A549 (cell line): ENCODE measurements at regions not wholly inside any gene's neighbourhood (a gene's known extent, or its start where the extent isn't known, plus 50 kb on each side); places are given as distances from the start of the nearest gene placed in this dataset.

Source experiments
- ATAC-seq, 2 experiments: fragments of 200-7000 bp in 1 of 2; fragments of >200 bp in 1 of 2; cut with Nextera tagmentation in 1 of 2; cut with Tn5 transposase in 1 of 2; 3 replicates each; pipeline versions ENCODE4 v1.8.0 to v1.9.1; 2018 to 2020; ENCODE audit warnings: mild to moderate bottlenecking in 1 of 2, moderate library complexity in 1 of 2
- CTCF ChIA-PET: fragments of 300-600 bp; sonication (Branson Sonifier 250); formaldehyde crosslinking; extraction: SDS; loops from one replicate; lab custom pipeline; 2021; ENCODE audit warnings: antibody characterized with exemption, inconsistent platforms; lab: Yijun Ruan, JAX
- POLR2A ChIA-PET: fragments of 350-600 bp; formaldehyde crosslinking; extraction: SDS; loops from one replicate; lab custom pipeline; 2021; ENCODE audit warnings: antibody characterized with exemption, inconsistent platforms; lab: Yijun Ruan, JAX
- DNase-seq, 2 experiments: peaks; one replicate each; pipeline versions ENCODE4 v3.0.0 to v3.0.0-alpha.2; 2011 to 2016; ENCODE audit warnings: low read depth in 1 of 2, low spot score in 1 of 2
- FAIRE-seq: peaks from 2 replicates; lab custom pipeline; 2011; peaks lifted over from hg19 to GRCh38; lab: Jason Lieb, UNC
- H3K27ac ChIP-seq, 2 experiments: fragments of >200 bp; sonication (Bioruptor Twin); formaldehyde crosslinking; 3 replicates each; pipeline ENCODE4 v1.5.1; 2016 to 2017
- H3K4me1 ChIP-seq: fragments of >200 bp; sonication (Bioruptor Twin); formaldehyde crosslinking; 3 replicates; pipeline ENCODE4 v1.6.1; 2016
- H3K4me2 ChIP-seq: fragments of >200 bp; sonication (Bioruptor Twin); formaldehyde crosslinking; 3 replicates; pipeline ENCODE4 v1.6.1; 2016
- H3K4me3 ChIP-seq: fragments of >200 bp; sonication (Bioruptor Twin); formaldehyde crosslinking; 3 replicates; pipeline ENCODE4 v1.5.1; 2016
- H3K9me3 ChIP-seq: fragments of >200 bp; sonication (Bioruptor Twin); formaldehyde crosslinking; 3 replicates; pipeline ENCODE4 v1.6.1; 2016
- CBX2 ChIP-seq: fragments of 200-600 bp; sonication (generic); IDR thresholded peaks from 2 replicates; pipeline ENCODE4 v1.6.1; 2016; ENCODE audit warnings: low read depth, mild to moderate bottlenecking, borderline replicate concordance
- CBX8 ChIP-seq: fragments of 200-600 bp; sonication (generic); IDR thresholded peaks from 2 replicates; pipeline ENCODE4 v1.6.1; 2016
- CEBPB ChIP-seq, 2 experiments: fragments of >200 bp in 1 of 2; sonication (Bioruptor Twin) in 1 of 2; formaldehyde crosslinking in 1 of 2; IDR thresholded peaks; 2 replicates each; pipeline ENCODE4 v1.6.1; 2012 to 2016
- CHD4 ChIP-seq: fragments of 200-600 bp; sonication (generic); IDR thresholded peaks from 2 replicates; pipeline ENCODE4 v1.6.1; 2016; ENCODE audit warnings: antibody characterized with exemption, mild to moderate bottlenecking, borderline replicate concordance
- E2F6 ChIP-seq: IDR thresholded peaks from 2 replicates; pipeline ENCODE4 v1.6.1; 2012; ENCODE audit warnings: low read depth, borderline replicate concordance
- EHF ChIP-seq: fragments of 250-450 bp; sonication (Bioruptor Pico); IDR thresholded peaks from 2 replicates; pipeline ENCODE4 v1.5.0; 2020; ENCODE audit warnings: mild to moderate bottlenecking
- FOSB ChIP-seq: fragments of 250-450 bp; sonication (Bioruptor Pico); IDR thresholded peaks from 2 replicates; pipeline ENCODE4 v1.5.0; 2020; ENCODE audit warnings: mild to moderate bottlenecking, moderate library complexity
- FOSL2 ChIP-seq, 2 experiments: fragments of 450-650 bp in 1 of 2; fragments of >200 bp in 1 of 2; sonication (Bioruptor Twin) in 1 of 2; formaldehyde crosslinking; IDR thresholded peaks; 2 replicates each; pipeline versions ENCODE4 v1.5.0 to v1.6.1; 2016 to 2020; ENCODE audit warnings: mild to moderate bottlenecking in 1 of 2, moderate library complexity in 1 of 2
- FOXS1 ChIP-seq: fragments of 250-450 bp; sonication (Bioruptor Pico); IDR thresholded peaks from 2 replicates; pipeline ENCODE4 v1.5.0; 2020; ENCODE audit warnings: mild to moderate bottlenecking, moderate library complexity
- HEYL ChIP-seq: fragments of 250-450 bp; sonication (Bioruptor Pico); IDR thresholded peaks from 2 replicates; pipeline ENCODE4 v1.8.0; 2021; ENCODE audit warnings: mild to moderate bottlenecking, moderate library complexity
- HOXB13 ChIP-seq: fragments of 250-450 bp; sonication (Bioruptor Pico); IDR thresholded peaks from 2 replicates; pipeline ENCODE4 v1.5.0; 2020; ENCODE audit warnings: low read depth, mild to moderate bottlenecking, moderate library complexity
- KDM1A ChIP-seq: fragments of 200-600 bp; sonication (generic); IDR thresholded peaks from 2 replicates; pipeline ENCODE4 v1.6.1; 2016; ENCODE audit warnings: low read depth, mild to moderate bottlenecking
- KDM5A ChIP-seq: fragments of 200-600 bp; sonication (generic); IDR thresholded peaks from 2 replicates; pipeline ENCODE4 v1.6.1; 2016; ENCODE audit warnings: antibody characterized with exemption, mild to moderate bottlenecking
- MAFK ChIP-seq: fragments of 450-650 bp; IDR thresholded peaks from 2 replicates; pipeline ENCODE4 v1.6.1; 2014; ENCODE audit not compliant: partially characterized antibody
- NFE2L2 ChIP-seq: fragments of 150-350 bp; conservative IDR thresholded peaks from 2 replicates; pipeline ENCODE4 v1.6.1; 2014; ENCODE audit warnings: low read length
- NR3C1 ChIP-seq: fragments of >200 bp; sonication (Bioruptor Twin); formaldehyde crosslinking; IDR thresholded peaks from 3 replicates; pipeline ENCODE4 v1.6.1; 2017
- PBX3 ChIP-seq: IDR thresholded peaks from 2 replicates; pipeline ENCODE4 v1.6.1; 2012
- RARB ChIP-seq: fragments of 250-450 bp; sonication (Bioruptor Pico); IDR thresholded peaks from 2 replicates; pipeline ENCODE4 v1.8.0; 2021; ENCODE audit warnings: mild to moderate bottlenecking, moderate library complexity
- TP53 ChIP-seq: fragments of 250-450 bp; sonication (Bioruptor Pico); IDR thresholded peaks from 2 replicates; pipeline ENCODE4 v1.5.0; 2021; ENCODE audit warnings: mild to moderate bottlenecking, moderate library complexity
- USF2 ChIP-seq: fragments of 450-650 bp; IDR thresholded peaks from 2 replicates; pipeline ENCODE4 v1.6.1; 2014; ENCODE audit warnings: antibody characterized with exemption
- ZC3H11A ChIP-seq: fragments of 450-650 bp; IDR thresholded peaks from 2 replicates; pipeline ENCODE4 v1.6.1; 2014; ENCODE audit warnings: antibody characterized with exemption, mild to moderate bottlenecking
- ZNF302 ChIP-seq: fragments of 250-450 bp; sonication (Bioruptor Pico); IDR thresholded peaks from 2 replicates; pipeline ENCODE4 v1.9.0; 2021; ENCODE audit warnings: inconsistent platforms, mild to moderate bottlenecking, moderate library complexity
- ZSCAN20 ChIP-seq: fragments of 250-450 bp; sonication (Bioruptor Pico); IDR thresholded peaks from 2 replicates; pipeline ENCODE4 v1.8.0; 2022; ENCODE audit warnings: mild to moderate bottlenecking, moderate library complexity
- WGBS: methylation state at CpG from one replicate; pipeline ENCODE4 v1.1.6; 2017; ENCODE audit errors: missing lambda C conversion rate; 5-methylcytosine and 5-hydroxymethylcytosine counted together
- TF ChIP-seq, protein P1 (sequence below): fragments of 150-350 bp; IDR thresholded peaks from 2 replicates; pipeline ENCODE4 v1.6.1; 2014; ENCODE audit warnings: low read depth, mild to moderate bottlenecking, low read length
- TF ChIP-seq, protein P2 (sequence below): fragments of 200-600 bp; sonication (generic); IDR thresholded peaks from 2 replicates; pipeline ENCODE4 v1.6.1; 2016; ENCODE audit warnings: antibody characterized with exemption, mild to moderate bottlenecking, moderate library complexity
- TF ChIP-seq, protein P3 (sequence below): fragments of 250-450 bp; sonication (Bioruptor Pico); IDR thresholded peaks from 2 replicates; pipeline ENCODE4 v1.5.0; 2020; ENCODE audit warnings: low read depth, mild to moderate bottlenecking, moderate library complexity
- TF ChIP-seq, protein P4 (sequence below): IDR thresholded peaks from 2 replicates; pipeline ENCODE4 v1.6.1; 2012

DNA sequence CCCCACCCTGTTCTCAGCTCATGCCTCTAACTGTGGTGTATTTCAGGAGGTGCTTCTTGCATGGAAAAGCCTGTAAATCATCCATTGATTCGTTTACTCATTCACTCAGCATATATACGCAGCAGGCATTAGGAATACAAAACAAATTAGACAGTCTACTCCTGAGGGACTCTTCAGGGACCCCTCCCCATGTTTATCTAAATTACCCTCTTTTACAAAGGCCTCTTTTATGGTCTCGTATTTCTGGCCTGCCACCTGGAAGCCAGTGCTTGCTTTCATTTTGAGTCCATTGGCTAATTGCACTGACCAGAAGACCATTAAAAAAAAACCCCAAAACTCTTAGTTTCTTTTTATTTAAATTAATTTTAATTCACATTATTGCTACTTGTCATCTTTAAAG lies 134.4 kb downstream of the DACT1 start:
- DNase-seq (no peak), ATAC-seq (no peak), FAIRE-seq (no peak)
- no peaks in the 10 kb centered on the region for H3K4me1 ChIP-seq
- H3K27ac ChIP-seq = no peak overlapping the region
- ChIA-PET CTCF (no interaction called here), POLR2A (no interaction called here)
- no peak overlapping the region for H3K4me2 ChIP-seq
- TF ChIP-seq HOXB13 (CRISPR knock-in tag) = no peak
- TF ChIP-seq, protein P1, sequence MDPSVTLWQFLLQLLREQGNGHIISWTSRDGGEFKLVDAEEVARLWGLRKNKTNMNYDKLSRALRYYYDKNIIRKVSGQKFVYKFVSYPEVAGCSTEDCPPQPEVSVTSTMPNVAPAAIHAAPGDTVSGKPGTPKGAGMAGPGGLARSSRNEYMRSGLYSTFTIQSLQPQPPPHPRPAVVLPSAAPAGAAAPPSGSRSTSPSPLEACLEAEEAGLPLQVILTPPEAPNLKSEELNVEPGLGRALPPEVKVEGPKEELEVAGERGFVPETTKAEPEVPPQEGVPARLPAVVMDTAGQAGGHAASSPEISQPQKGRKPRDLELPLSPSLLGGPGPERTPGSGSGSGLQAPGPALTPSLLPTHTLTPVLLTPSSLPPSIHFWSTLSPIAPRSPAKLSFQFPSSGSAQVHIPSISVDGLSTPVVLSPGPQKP = no peak
- TF ChIP-seq FOSL2 (IDR thresholded peaks at IDR 0.05) = no peak
- no peak for TF ChIP-seq FOSL2 (CRISPR knock-in tag; IDR thresholded peaks at IDR 0.05)
- TF ChIP-seq NFE2L2 = no peak
- no peak for TF ChIP-seq HEYL
- TF ChIP-seq EHF (CRISPR knock-in tag) = no peak
- no peak for TF ChIP-seq CBX8
- TF ChIP-seq CHD4 = no peak
- TF ChIP-seq KDM5A = no peak
- TF ChIP-seq, protein P2, sequence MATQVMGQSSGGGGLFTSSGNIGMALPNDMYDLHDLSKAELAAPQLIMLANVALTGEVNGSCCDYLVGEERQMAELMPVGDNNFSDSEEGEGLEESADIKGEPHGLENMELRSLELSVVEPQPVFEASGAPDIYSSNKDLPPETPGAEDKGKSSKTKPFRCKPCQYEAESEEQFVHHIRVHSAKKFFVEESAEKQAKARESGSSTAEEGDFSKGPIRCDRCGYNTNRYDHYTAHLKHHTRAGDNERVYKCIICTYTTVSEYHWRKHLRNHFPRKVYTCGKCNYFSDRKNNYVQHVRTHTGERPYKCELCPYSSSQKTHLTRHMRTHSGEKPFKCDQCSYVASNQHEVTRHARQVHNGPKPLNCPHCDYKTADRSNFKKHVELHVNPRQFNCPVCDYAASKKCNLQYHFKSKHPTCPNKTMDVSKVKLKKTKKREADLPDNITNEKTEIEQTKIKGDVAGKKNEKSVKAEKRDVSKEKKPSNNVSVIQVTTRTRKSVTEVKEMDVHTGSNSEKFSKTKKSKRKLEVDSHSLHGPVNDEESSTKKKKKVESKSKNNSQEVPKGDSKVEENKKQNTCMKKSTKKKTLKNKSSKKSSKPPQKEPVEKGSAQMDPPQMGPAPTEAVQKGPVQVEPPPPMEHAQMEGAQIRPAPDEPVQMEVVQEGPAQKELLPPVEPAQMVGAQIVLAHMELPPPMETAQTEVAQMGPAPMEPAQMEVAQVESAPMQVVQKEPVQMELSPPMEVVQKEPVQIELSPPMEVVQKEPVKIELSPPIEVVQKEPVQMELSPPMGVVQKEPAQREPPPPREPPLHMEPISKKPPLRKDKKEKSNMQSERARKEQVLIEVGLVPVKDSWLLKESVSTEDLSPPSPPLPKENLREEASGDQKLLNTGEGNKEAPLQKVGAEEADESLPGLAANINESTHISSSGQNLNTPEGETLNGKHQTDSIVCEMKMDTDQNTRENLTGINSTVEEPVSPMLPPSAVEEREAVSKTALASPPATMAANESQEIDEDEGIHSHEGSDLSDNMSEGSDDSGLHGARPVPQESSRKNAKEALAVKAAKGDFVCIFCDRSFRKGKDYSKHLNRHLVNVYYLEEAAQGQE = no peak
- TF ChIP-seq ZNF302 (CRISPR knock-in tag) = no peak
- no peak for TF ChIP-seq USF2
- no peak for TF ChIP-seq CEBPB (IDR thresholded peaks at IDR 0.05)
- TF ChIP-seq PBX3 = no peak
- TF ChIP-seq NR3C1 = no peak
- TF ChIP-seq KDM1A = no peak
- no peak for TF ChIP-seq FOSB (CRISPR knock-in tag)
- no peak for TF ChIP-seq CBX2
- TF ChIP-seq MAFK = no peak
- no peak for TF ChIP-seq ZSCAN20 (CRISPR knock-in tag)
- H3K4me3 ChIP-seq = no peak overlapping the region
- 70% methylated on average over 3 of the region's 3 CpGs for WGBS
- no peaks in the 10 kb centered on the region for H3K9me3 ChIP-seq

DNA sequence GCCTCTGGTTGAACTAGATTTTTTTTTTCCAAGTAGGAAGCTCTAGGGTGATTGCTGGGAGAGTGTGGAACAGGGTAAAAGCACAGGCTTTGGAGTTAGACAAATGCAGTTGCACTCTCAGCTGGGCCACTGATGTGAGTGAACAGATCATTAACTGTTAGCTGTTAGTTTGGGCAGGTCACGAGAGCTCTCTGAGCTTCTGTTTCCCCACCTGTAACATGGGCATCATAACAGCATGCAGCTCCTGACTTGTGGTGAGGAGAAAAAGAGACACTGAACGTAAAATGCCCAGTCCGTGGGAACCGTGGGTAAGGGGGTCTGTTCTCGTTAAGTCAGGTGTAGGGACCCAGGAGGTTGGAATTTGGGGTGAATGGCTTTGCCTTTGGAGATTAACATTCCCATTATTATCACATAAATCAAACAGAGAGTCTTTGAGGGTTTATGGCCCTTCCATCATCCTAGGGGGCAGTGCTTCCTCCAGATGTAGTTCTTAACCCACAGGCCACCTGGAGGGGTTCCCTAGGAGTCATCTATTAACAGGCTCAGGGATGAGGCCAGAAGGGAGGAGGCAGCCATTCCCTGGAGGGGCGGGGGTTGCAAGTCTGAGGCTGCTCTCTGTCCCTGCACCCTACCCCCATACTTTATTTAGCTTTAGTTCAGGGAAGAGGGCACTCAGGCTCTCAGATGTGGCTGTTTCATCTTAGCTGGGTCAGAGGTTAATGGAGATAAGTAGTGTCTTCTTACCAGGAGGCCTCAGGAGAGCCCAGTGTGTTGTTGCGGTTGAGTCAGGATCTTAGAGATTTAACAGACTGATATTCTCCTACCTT lies 135.2 kb downstream of the DACT1 start:
- POLR2A ChIA-PET = no interaction called here
- Histone ChIP-seq H3K4me2 (no peak overlapping the region), H3K27ac (no peak overlapping the region), H3K4me1 (no peaks in the 10 kb centered on the region), H3K9me3 (no peaks in the 10 kb centered on the region), H3K4me3 (no peak overlapping the region)
- WGBS = 59% methylated on average over 7 of the region's 7 CpGs
- TF ChIP-seq RARB (CRISPR knock-in tag) (no peak), MAFK (no peak), E2F6 (no peak), ZC3H11A (no peak), TP53 (CRISPR knock-in tag) (no peak), FOXS1 (CRISPR knock-in tag) (no peak)
- TF ChIP-seq, protein P3, sequence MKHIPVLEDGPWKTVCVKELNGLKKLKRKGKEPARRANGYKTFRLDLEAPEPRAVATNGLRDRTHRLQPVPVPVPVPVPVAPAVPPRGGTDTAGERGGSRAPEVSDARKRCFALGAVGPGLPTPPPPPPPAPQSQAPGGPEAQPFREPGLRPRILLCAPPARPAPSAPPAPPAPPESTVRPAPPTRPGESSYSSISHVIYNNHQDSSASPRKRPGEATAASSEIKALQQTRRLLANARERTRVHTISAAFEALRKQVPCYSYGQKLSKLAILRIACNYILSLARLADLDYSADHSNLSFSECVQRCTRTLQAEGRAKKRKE = no peak
- TF ChIP-seq, protein P4, sequence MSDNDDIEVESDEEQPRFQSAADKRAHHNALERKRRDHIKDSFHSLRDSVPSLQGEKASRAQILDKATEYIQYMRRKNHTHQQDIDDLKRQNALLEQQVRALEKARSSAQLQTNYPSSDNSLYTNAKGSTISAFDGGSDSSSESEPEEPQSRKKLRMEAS = no peak
- FAIRE-seq (no peak), ATAC-seq (peak in 1 of 2 experiments; percentile 19; a peak in 3 of 6 replicates), DNase-seq (no peak)
- CTCF ChIA-PET = interaction anchor here (1.0 kb wide), 1 partner anchor 32 kb away, joined by 4 read pairs; no protein-coding TSS in a partner anchor
